ENCODE measurements at regions not wholly inside any gene's neighbourhood (a gene's known extent, or its start where the extent isn't known, plus 50 kb on each side); places are given as distances from the start of the nearest gene placed in this dataset.

- Histone ChIP-seq H3K4me1 (replicated peaks in 1 of 4; ENCODE audit: control insufficient read depth in 3 of 4, insufficient read depth in 4 of 4, low read length in 3 of 4) (no peaks in the 10 kb centered on the region), H3K9ac (replicated peaks in 1 of 4; ENCODE audit: extremely low read depth in 1 of 4, low read depth in 3 of 4, low read length in 3 of 4) (no peak overlapping the region), H3K56ac (replicated peaks; ENCODE audit: insufficient read length, low read depth, low read length) (no peak overlapping the region), H3K4me2 (ENCODE audit: insufficient read depth in 1 of 2, low read depth in 2 of 2, low read length in 2 of 2) (no peak overlapping the region), H2BK5ac (ENCODE audit: low read depth, low read length) (no peak overlapping the region), H4K91ac (replicated peaks; ENCODE audit: insufficient read length, low read length) (no peak overlapping the region), H3K4me3 (ENCODE audit: extremely low read depth in 1 of 4, insufficient read depth in 2 of 4, low read depth in 3 of 4, low read length in 4 of 4) (no peak overlapping the region), H3K27ac (ENCODE audit: low read depth, low read length) (no peak overlapping the region), H4K5ac (ENCODE audit: insufficient read length, low read depth, low read length) (no peak overlapping the region), H3K36me3 (ENCODE audit: control insufficient read depth in 2 of 4, insufficient read depth in 4 of 4, low read length in 3 of 4) (no peaks in the 10 kb centered on the region; a peak in 1 of 8 replicates), H3K79me1 (ENCODE audit: low read depth, low read length) (no peaks in the 10 kb centered on the region), H3K9me3 (ENCODE audit: insufficient read depth in 2 of 2, low read depth in 1 of 2, low read length in 1 of 2) (peaks cover 0 to 5% of the 10 kb centered on the region in 2 experiments; a peak in 3 of 4 replicates), H4K8ac (ENCODE audit: extremely low read depth, insufficient read depth, low read length) (no peak overlapping the region), H2BK15ac (ENCODE audit: low read length) (no peak overlapping the region), H3K27me3 (replicated peaks in 1 of 4; ENCODE audit: control insufficient read depth in 3 of 4, extremely low read depth in 1 of 4, insufficient read depth in 3 of 4, low read length in 3 of 4) (no peaks in the 10 kb centered on the region), H3K23me2 (ENCODE audit: low read depth, low read length) (no peaks in the 10 kb centered on the region), H2BK120ac (replicated peaks; ENCODE audit: low read depth, low read length) (no peak overlapping the region), H2BK20ac (ENCODE audit: low read length) (no peak overlapping the region), H3K79me2 (ENCODE audit: control insufficient read depth in 1 of 2, insufficient read depth in 2 of 2, low read length in 2 of 2) (no peaks in the 10 kb centered on the region), H3K4ac (replicated peaks; ENCODE audit: insufficient read length, low read depth, low read length) (no peak overlapping the region), H3K14ac (ENCODE audit: insufficient read length) (no peak overlapping the region), H2BK12ac (ENCODE audit: low read depth, low read length) (no peak overlapping the region), H2AK5ac (ENCODE audit: low read depth, low read length) (no peak overlapping the region), H3K23ac (ENCODE audit: insufficient read length) (no peak overlapping the region), H2AFZ (ENCODE audit: low read length) (no peak overlapping the region), H4K20me1 (replicated peaks in 1 of 2; ENCODE audit: control insufficient read depth in 1 of 2, insufficient read depth in 2 of 2, low read length in 2 of 2) (no peaks in the 10 kb centered on the region), H3K18ac (ENCODE audit: extremely low read depth, low read length) (no peak overlapping the region)
- WGBS, 2 experiments (ENCODE audit: extremely low coverage in 1 of 2, insufficient coverage in 1 of 2, insufficient read length in 1 of 2, insufficient replicate concordance in 2 of 2, low coverage in 1 of 2, low lambda C conversion rate in 2 of 2, missing lambda C conversion rate in 1 of 2) = 44% methylated on average over 5 of the region's 5 CpGs; no CpG with 5 or more reads in 1 of the 2 experiments
- CTCF ChIA-PET (ENCODE audit: partially characterized antibody) = interaction anchor here (0.6 to 1.7 kb wide), 8 partner anchors 72 to 920 kb away, joined by 3 to 6 read pairs (median 3); no protein-coding TSS in a partner anchor
- TF ChIP-seq YY1 (IDR thresholded peaks at IDR 0.05; ENCODE audit: low read depth, low read length) (no peak), RAD21 (IDR thresholded peaks at IDR 0.05 in 1 of 2, conservative IDR thresholded peaks at IDR 0.05 in 1 of 2; ENCODE audit: low read depth in 2 of 2, low read length in 2 of 2) (peak; percentile 79 to 87), SIN3A (conservative IDR thresholded peaks at IDR 0.05 in 1 of 2, IDR thresholded peaks at IDR 0.05 in 1 of 2; ENCODE audit: low read depth in 1 of 2, low read length in 2 of 2) (no peak), CTCF (IDR thresholded peaks at IDR 0.05; ENCODE audit: control extremely low read depth in 1 of 3, insufficient read depth in 1 of 3, low read depth in 1 of 3, low read length in 3 of 3) (peak in 2 of 3 experiments; percentile 58 to 80; a peak in 3 of 4 replicates)
- DNase-seq (ENCODE audit: low read depth in 1 of 2, low spot score in 2 of 2) (peak in 1 of 2 experiments; percentile 2), FAIRE-seq (peak; percentile 97)
- POLR2A ChIA-PET (ENCODE audit: partially characterized antibody) = interaction anchor here (0.9 kb wide), 1 partner anchor 38 kb away, joined by 3 read pairs; no protein-coding TSS in a partner anchor
Observed at GRCh38 chr13:54733639-54734038, 1705.0 kb downstream of the OLFM4 start.

Data from H1 (cell line).